GM18907 (cell line): ENCODE measurements at regions not wholly inside any gene's neighbourhood (a gene's known extent, or its start where the extent isn't known, plus 50 kb on each side); places are given as distances from the start of the nearest gene placed in this dataset.

ENCODE experiments used
- ATAC-seq: cut with Tn5 transposase; IDR thresholded peaks from one replicate; pipeline ENCODE4 v1.9.1; 2021; ENCODE audit warnings: mild to moderate bottlenecking, moderate library complexity; ENCODE audit not compliant: unreplicated experiment

DNA sequence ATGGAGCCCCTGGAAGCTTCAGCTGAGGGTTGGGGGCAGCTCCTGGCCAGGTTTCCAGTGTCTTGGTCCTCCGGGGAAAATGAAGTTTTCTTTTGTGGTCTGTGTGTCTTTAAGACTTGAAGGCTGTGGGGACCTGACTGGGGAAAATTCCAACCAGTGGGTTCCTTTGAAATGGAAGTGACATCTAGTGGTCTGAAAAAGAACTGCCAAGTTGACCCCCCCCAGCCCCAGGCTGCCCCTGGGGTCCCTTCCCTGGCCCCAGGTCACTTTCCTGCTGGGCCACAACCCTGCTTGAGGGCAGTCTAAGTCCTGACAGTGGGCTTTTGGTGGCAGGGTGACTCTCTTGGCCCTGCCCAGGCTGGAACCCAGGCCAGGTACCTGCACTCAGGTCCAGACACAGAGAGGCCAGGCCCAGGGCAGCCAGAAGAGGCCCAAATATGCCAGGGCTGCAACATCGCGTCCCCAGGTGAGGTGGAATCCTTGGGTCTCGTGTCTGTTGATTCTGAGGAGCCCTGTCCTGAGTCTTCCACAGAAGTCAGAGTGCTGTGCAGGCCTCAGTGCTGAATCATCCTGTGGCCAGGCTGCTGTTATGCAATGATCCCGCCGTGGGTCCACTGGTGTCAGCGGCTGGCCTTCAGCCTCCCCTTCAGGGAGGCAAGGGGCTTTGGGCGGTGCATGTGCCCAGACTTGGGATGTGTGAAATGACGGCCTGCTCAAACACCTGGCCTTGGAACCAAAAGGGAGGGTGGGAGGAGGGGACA, 68.4 kb downstream of the VEGFA start:
- ATAC-seq = no peak

DNA sequence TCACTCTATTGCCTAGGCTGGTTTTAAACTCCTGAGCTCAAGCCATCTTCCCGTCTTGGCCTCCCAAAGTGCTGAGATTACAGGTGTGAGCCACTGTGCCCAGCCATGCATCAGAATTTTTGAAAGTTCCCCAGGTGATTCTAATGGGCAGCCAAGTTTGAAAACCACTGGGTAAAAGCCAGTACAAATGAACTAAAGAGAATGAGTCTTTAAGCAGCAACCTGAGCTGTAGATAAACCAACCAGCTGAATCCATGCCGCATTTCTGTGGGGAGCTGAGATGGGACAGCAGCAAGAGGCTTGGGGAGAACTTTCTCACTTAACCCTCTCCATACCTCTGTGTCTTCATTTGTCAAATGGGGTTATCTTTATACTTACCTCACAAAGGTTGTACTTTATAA, 67.5 kb downstream of the VEGFA start:
- no peak for ATAC-seq

DNA sequence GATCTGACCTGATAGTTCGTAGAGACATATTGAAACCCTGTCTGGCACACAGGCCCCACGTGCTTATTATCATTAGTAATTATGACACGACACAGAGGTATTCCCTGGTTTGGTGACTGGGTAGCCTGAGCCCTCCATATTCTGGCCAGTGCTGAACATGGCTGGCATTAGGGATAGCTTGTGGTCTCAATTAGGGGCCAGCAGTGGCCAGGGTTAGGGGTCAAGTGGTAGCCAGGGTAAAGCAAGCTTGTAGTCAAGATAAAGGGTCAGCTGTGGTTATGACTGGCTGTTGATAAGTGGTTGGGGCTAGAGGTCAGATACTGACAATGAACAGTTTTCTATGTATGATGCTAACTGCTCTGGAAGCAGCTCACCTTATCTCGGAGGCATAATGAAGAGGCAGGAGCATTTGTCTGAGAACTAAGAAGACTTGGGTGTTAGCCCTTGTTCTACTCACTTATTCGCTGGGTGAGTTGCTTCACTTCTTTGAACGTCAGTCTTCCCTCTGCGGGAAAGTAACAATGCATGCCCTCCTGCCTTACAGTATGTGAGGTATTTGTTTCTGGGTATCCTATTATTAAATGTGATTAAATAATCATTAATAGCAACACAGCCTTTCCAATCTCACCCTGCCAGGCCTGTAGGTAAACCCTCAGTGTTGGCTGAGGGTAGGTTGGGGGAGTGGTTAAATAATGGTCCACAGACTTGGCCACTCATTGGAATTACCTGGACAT, 66.7 kb downstream of the VEGFA start:
- ATAC-seq = no peak
